Limb (tissue), 2 donors: ENCODE measurements at regions not wholly inside any gene's neighbourhood (a gene's known extent, or its start where the extent isn't known, plus 50 kb on each side); places are given as distances from the start of the nearest gene placed in this dataset.

Experiments used
- DNase-seq, 2 donors: peaks; one replicate each; pipeline ENCODE4 v3.0.0-alpha.2; 2016; ENCODE audit errors: extremely low spot score in 2 of 2

- no peak for DNase-seq
Observed at GRCh38 chr9:14967450-14968321, 57.5 kb upstream of the FREM1 start.

- no peak for DNase-seq
Observed at GRCh38 chr9:14962193-14962882, 52.1 kb upstream of the FREM1 start.

GRCh38 chr9:14961372-14962068, 51.3 kb upstream of the FREM1 start:
- DNase-seq, result no peak

GRCh38 chr9:14960881-14961280, 50.7 kb upstream of the FREM1 start:
- no peak for DNase-seq
